Right lobe of liver (tissue), 4 donors: ENCODE measurements at regions not wholly inside any gene's neighbourhood (a gene's known extent, or its start where the extent isn't known, plus 50 kb on each side); places are given as distances from the start of the nearest gene placed in this dataset.

Experiments
- POLR2A ChIP-seq: fragments of 450-650 bp; IDR thresholded peaks from one replicate; pipeline ENCODE4 v1.6.1; 2017; ENCODE audit warnings: antibody characterized with exemption, mild to moderate bottlenecking
- TF ChIP-seq, protein P1 (sequence below), 4 donors: fragments of 200-600 bp in 3 of 4; fragments of 450-650 bp in 1 of 4; IDR thresholded peaks; one replicate each; pipeline versions ENCODE4 v1.5.1 to v1.8.0; 2016 to 2022; ENCODE audit warnings: antibody characterized with exemption in 4 of 4, mild to moderate bottlenecking in 2 of 4
- donor health status: DM: no; HTN: no; CAD: no.
- donor health status: DM: no; HTN: no; CAD: no.
- donor health status: DM: no; HTN: yes; CAD: no.

DNA sequence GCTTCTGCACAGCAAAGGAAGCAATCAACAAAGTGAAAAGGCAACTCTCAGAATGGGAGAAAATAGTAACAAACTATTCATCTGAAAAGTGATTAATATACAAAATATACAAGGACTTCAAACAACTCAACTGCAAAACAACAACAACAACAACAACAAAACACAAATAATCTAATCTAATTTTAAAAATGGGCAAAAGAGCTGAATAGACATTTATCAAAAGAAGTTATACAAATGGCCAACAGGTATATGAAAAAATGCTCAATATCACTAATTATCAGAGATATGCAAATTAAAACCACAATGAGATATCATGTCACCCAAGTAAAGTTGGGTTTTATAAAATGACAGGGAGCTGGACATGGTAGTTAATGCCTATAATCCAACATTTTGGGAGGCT is 602.8 kb upstream of the DIAPH2 start:
- TF ChIP-seq, protein P1, sequence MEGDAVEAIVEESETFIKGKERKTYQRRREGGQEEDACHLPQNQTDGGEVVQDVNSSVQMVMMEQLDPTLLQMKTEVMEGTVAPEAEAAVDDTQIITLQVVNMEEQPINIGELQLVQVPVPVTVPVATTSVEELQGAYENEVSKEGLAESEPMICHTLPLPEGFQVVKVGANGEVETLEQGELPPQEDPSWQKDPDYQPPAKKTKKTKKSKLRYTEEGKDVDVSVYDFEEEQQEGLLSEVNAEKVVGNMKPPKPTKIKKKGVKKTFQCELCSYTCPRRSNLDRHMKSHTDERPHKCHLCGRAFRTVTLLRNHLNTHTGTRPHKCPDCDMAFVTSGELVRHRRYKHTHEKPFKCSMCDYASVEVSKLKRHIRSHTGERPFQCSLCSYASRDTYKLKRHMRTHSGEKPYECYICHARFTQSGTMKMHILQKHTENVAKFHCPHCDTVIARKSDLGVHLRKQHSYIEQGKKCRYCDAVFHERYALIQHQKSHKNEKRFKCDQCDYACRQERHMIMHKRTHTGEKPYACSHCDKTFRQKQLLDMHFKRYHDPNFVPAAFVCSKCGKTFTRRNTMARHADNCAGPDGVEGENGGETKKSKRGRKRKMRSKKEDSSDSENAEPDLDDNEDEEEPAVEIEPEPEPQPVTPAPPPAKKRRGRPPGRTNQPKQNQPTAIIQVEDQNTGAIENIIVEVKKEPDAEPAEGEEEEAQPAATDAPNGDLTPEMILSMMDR (IDR thresholded peaks at IDR 0.05): no peak
- no peak for TF ChIP-seq POLR2A
